Panc1 (cell line): ENCODE measurements at regions not wholly inside any gene's neighbourhood (a gene's known extent, or its start where the extent isn't known, plus 50 kb on each side); places are given as distances from the start of the nearest gene placed in this dataset.

Experiments
- POLR2AphosphoS5 ChIP-seq: IDR thresholded peaks from 2 replicates; pipeline ENCODE4 v1.6.1; 2012; ENCODE audit warnings: mild to moderate bottlenecking, low read depth, low read length, moderate library complexity
- TF ChIP-seq, protein P1 (sequence below): fragments of 450-650 bp; IDR thresholded peaks from 2 replicates; pipeline ENCODE4 v1.5.1; 2017; ENCODE audit warnings: mild to moderate bottlenecking

DNA sequence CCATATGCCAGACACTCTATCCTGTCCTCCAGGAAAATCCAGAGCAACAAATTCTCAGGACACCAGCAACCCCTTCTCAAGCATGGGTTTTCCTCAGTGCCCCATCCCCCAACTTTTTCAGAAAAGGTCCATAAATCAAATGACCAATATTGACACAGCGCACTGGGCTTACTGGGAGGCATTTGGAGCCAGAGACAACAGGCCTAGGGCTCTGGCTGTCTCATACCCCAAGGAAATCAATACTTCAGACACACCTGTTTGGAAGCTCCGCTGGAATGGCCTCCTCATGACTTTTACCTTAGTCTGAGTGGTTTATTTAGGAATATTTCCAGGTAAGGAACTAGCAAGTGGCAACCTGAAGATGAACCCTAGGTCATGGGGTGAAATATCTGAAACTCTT is 66.9 kb upstream of the TNR start:
- TF ChIP-seq, protein P1, sequence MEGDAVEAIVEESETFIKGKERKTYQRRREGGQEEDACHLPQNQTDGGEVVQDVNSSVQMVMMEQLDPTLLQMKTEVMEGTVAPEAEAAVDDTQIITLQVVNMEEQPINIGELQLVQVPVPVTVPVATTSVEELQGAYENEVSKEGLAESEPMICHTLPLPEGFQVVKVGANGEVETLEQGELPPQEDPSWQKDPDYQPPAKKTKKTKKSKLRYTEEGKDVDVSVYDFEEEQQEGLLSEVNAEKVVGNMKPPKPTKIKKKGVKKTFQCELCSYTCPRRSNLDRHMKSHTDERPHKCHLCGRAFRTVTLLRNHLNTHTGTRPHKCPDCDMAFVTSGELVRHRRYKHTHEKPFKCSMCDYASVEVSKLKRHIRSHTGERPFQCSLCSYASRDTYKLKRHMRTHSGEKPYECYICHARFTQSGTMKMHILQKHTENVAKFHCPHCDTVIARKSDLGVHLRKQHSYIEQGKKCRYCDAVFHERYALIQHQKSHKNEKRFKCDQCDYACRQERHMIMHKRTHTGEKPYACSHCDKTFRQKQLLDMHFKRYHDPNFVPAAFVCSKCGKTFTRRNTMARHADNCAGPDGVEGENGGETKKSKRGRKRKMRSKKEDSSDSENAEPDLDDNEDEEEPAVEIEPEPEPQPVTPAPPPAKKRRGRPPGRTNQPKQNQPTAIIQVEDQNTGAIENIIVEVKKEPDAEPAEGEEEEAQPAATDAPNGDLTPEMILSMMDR: no peak
- no peak for TF ChIP-seq POLR2AphosphoS5
